HG03097 (cell line): ENCODE measurements at regions not wholly inside any gene's neighbourhood (a gene's known extent, or its start where the extent isn't known, plus 50 kb on each side); places are given as distances from the start of the nearest gene placed in this dataset.

Experiments used
- ATAC-seq: cut with Tn5 transposase; IDR thresholded peaks from one replicate; pipeline ENCODE4 v1.9.1; 2021; ENCODE audit not compliant: unreplicated experiment, low FRiP score

DNA sequence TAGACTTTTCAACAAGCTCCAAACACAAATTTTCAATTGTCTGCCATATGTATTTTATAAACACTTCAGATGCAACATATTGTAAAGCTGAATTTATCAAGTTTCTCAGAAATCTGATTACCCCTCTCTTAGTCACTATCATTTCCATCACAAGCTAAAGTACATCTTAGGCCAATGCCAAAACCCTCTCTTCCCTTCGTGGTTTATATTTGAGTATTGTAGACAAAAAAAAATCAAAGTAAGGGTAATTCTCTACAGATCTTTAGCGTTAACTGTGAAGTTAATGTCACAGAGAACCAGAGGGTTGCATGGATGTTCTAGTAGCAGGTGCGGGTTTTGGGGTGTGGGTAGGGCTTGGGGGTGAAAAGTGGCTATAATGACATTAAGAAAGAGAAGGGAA lies 387.7 kb upstream of the PTGER4 start:
- no peak for ATAC-seq

GRCh38 chr5:40291338-40291737 lies 388.4 kb upstream of the PTGER4 start:
- no peak for ATAC-seq

DNA sequence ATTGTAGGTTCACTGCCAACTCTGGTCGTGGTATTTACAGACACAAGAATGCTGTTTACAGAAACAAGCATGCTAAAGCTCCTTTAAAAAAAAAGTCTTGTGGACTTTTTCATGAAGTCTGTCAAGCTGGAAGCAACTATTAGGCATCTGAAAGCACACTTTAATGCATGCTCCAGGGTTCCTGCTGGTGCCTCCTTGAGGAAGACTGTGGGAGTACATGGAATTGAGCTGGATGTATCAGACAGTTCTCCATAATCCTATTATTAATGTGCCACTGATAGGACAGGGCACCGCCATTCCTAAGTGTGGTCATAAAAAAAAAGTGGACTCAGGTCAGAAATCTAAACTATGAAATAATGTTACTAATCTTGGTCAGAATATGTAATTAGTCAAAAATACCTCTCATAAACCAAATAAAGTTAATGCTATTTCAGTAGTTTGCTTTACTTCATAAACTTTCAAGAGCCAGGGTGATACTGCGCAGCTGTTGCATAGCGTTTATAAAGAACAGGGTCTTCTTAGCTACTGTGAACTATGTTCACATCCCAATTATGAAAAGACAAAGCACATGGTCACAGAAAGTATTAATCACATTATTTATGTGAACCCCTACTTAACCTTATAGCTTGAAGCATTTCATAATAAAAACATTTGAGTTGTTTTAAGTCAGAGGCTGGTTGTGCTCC lies 390.8 kb upstream of the PTGER4 start:
- no peak for ATAC-seq

DNA sequence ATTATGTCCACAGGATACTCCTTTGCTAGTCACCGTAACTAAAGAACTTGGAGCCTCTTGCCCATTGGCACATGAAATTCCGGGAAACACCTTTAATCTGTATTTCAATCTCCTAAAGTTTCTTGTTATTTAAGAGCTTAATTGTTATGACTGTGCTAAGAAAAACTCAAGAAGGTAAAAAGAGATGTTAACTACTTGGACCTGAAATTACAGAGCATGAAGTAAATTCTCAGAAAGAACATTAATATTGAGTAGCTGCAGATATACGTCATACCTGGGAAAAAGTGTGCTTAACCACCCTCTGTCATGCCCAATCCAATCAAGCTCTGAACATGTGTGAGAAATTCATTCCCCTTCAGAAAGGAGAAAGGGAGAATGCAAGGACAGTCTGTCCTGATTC lies 394.9 kb upstream of the PTGER4 start:
- no peak for ATAC-seq

- no peak for ATAC-seq
These were observed 400.8 kb upstream of the PTGER4 start for GRCh38 chr5:40278881-40279280.

DNA sequence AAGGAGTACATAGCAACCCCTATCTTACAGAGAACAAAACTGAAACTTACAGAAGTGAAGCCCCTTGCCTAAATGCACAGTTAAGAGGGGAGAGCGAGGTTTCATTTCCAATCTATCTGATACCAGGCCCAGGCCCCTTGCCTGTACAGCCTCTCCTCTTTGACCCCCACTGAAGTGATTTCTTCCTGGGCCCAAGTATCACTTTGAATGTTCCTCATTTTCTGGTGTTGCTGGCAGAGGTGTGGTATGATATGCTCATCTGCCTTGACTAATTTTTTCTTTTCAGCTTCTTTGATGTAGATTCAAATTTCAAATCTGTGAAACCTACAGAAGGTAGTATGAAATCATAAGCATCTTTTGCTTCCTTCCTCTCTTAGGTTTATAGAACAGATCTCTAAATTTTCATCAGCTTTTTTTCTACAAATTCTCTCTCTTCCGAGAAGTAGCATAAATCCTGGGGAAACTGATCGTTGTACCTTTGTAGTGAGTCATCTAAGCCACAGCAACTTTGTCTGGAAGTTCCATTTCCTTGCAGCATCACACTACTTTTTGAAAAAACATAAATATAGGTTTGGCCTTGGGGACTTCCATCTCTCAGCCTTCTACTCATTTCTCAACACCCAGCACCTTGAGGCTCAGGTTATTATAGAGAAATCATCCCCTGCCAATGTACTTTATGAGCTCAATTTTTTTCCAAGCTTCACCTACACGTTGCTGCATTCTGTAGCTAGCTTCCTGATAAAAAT lies 402.4 kb upstream of the PTGER4 start:
- no peak for ATAC-seq

DNA sequence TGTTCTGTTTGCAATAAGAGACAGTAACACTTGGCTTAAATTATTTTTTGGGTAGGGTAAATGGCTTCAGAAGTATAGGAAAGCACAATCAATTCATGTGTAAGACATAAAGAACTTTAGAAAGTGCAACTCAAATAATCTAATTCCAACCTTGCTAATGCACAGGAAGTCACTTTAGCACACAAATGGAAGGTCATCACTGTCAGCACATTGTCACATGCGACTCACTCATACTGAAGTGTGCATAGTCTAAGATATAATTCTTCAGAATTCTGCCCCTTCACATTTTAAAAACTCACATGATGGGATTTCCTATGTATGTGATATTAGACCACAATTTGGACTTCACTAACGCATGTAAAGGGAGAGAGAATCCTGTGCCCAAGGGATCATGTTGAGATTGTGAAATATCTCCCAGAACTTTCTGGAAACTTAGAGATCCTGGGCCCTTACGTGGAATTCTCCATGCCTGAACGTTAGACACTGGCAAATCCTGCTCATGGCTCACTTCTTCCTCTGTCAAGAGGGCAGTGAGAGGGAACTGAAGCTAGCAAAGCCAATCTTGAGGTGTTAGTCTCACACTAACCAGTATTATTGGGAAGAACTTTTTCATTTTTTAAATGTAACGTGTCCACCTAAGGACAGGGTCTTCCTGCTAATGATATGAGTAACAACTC lies 403.2 kb upstream of the PTGER4 start:
- ATAC-seq = no peak

DNA sequence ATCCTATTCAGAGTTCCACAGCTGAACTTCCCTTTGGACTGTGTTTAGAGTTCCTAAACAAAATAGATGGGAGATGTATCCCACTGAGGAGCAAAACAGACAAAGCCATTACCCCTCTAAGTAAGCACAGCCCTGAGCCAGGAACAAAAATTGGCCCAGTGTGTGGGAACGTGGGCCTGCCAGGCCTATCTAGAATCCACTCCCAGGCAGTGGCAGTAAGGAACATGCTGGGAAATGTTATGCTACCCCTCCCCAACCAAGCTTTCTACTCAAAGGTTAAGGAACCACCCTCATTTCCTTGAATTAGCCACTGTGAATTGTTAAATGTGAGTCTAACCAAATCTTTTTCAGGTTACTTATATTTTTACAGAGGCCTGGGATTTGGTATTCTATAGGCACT lies 405.1 kb upstream of the PTGER4 start:
- ATAC-seq = no peak

DNA sequence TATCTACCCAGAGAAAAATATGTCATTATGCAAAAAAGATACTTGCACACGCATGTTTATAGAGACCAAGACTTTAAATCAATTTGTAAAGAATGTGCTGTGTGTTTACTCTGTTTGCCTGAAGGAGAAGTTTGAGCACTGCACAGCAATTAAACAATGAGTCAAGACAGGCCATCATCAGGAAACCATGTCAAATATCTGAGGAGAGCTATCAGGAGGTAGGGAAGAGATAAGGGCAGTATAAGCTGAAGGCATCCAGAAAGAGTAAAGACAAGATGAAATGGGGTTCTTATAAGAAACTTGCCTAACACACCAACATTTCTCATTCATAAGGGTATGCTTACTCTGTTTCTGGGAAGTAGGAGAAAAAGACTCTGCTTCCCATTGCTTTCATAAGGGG lies 405.8 kb upstream of the PTGER4 start:
- no peak for ATAC-seq

- ATAC-seq = no peak
These were observed 408.2 kb upstream of the PTGER4 start for GRCh38 chr5:40271476-40271875.

DNA sequence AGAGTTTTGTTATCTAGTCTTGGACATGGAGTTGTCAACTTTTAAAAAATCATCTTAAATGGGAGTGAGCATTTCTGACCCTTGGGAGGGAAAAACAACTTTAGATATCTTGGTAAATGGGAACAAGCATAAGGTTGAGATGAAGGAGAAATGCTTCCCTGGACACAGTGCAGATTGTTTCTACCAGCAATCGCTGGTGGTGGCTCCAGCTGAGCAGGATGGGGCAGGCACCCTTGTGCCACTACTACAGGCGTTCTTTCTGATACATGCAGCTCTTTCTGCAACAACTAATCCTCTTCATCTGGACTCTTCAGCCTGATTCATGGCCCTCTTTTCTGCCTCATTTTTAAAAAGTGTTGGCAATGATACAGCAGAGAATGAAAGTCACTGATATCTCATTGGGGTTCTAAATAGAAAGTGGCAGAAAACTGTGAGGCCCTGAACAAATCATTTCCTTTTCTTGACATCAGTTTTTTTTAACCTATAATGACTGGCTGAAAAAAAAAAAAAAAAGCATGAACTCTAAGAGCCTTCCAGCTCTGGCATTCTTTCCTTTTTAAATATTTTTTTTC lies 409.4 kb upstream of the PTGER4 start:
- no peak for ATAC-seq

- ATAC-seq = no peak
These were observed 411.6 kb upstream of the PTGER4 start for GRCh38 chr5:40268088-40268487.

GRCh38 chr5:40266952-40267351 lies 412.8 kb upstream of the PTGER4 start:
- no peak for ATAC-seq

DNA sequence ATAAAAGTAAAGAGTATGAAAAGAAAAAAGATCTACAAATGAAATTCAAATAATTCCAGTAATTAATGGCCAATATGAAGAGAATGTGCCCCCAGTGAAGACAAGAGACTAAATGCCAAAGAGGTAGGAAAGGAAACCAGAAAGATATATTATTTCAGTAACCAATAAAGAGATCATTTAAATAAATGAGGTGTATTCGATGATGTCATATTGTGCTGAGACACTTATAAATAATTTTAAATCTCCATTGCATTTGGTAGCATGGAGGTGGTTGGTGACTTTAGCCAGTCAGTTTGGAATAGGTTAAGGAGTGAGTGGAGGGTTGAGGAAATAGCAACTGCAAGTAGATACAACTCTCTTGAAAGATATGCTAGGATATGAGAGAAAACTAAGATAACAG lies 417.7 kb upstream of the PTGER4 start:
- ATAC-seq = no peak

DNA sequence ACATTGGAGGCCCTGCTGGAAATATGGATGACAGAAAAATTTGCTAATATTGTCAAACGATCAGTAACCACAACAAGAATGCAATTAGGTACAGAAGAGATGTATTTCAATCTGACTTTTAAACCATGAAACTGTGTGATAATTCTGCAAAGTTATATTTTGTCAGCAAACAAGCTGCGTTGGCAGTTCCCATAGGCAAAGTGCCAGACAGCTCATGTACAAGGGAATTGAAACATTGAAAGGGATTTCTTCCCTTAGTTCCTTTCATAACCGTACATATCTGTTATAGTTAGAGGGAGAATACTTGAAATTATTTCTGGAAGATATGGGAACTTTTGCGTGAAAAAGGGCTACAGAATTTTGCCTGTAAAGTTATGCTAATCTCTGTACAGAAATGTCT lies 419.4 kb upstream of the PTGER4 start:
- ATAC-seq = no peak

- ATAC-seq = no peak
These were observed 421.5 kb upstream of the PTGER4 start for GRCh38 chr5:40258222-40258621.

GRCh38 chr5:40240671-40241070 lies 439.0 kb upstream of the PTGER4 start:
- no peak for ATAC-seq

DNA sequence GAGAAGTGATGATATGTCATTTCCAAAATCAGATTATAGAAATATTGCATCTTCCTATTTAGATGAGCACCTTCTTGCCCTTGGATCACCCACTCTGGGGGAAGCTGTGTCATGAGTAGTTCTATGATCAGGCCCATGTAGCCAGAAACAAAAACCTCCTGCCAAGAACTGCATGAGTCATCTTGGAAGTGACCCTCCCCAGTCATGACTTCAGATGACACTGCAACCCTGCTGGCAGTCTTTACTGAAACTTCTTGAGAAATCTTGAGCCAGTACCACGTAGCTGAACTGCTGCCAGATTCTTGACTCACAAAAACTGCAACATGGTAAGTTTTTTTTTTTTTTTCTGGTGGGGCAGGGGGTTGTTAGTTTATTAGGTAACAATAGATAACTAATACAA lies 439.6 kb upstream of the PTGER4 start:
- ATAC-seq = no peak

DNA sequence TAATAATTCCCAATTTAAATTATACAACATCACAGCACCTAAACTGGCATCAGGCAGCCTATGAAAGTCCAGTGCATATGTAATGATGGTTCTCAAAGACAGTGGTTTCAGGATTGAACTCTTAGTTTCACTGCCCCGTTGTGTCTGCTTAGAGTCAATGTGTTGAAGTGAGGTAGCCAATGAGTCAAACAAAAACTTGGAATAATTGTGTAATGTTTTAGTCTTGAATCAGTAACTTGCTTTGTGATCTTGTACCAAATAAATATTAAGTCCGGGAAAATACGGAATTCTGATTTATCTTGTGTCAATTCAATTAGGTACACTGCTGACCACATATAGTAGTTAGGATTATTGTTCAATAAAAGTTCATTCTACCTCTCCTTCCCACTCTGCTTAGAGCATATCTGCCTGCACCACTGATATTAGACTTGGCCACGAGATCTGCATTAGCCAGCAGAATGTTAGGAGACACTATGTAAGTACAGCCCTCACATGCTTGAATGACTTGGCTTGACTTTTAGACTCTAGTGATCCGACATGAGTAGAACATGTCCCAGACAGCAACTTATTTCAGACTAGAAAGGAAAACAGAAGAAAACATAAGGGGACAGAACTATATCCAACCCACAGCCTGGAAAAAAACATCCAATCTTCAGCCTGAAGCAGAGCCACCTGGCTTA lies 441.5 kb upstream of the PTGER4 start:
- no peak for ATAC-seq

DNA sequence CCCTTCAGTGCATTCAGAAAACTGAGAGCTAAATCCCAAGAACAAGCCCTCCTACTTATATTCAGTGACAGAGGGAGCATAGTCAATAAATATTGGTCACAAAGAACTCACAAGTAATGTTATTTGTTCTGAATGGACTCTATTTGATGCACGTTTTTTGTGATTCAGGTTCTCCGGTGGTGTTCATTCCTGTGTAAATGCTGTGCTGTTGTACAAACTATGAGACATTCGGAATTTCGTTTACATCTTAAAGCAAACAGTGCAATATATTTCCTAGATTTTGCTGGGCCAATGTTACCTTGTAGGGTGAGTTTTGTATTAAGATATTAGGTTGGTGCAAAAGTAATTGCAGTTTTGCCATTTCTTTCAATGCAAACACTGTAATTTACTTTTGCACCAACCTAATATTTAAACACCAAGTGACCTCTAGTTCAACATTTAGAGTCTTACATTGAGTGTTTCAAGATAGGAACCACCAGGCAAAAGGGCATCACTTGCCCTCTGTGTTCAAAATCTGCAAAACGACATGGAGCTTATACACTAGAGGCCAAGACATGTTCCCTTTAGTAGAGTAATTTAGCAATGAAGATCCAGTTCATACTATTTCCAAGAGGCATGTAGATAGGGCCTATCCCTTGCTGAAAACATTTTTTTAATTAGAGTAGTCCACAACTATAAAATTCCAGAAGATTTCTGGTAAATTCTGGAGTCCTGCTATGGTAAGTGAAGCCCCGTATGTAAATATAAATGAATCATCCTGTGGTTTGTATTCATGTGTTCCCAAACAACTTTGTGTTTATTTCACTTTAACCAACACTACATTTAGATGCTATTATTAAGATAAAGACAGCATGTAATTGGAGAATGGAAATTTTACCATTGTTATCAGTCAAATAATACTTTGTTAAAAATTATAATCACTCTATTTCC lies 444.0 kb upstream of the PTGER4 start:
- no peak for ATAC-seq
